ENCODE measurements at regions not wholly inside any gene's neighbourhood (a gene's known extent, or its start where the extent isn't known, plus 50 kb on each side); places are given as distances from the start of the nearest gene placed in this dataset.

DNA sequence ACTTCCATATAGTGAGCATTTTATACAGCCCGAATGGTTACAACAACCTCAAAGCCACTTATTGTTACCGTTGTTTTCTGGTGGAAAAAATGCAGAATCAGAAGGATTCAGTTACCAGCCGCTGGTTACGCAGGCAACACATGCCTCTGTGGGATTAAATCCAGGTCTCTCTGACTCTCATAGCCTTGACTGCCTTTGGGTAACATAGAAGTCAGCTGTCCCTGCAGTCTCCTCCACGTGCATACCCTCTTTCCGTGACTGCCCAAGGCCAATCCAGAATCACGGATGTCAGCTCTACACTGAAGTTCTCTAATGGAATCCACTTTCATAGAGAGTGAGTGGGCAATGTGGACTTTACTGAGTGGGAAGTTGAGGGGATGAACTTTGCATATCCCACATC, 189.5 kb upstream of the DNAJC19 start:
- TF ChIP-seq, protein P1, sequence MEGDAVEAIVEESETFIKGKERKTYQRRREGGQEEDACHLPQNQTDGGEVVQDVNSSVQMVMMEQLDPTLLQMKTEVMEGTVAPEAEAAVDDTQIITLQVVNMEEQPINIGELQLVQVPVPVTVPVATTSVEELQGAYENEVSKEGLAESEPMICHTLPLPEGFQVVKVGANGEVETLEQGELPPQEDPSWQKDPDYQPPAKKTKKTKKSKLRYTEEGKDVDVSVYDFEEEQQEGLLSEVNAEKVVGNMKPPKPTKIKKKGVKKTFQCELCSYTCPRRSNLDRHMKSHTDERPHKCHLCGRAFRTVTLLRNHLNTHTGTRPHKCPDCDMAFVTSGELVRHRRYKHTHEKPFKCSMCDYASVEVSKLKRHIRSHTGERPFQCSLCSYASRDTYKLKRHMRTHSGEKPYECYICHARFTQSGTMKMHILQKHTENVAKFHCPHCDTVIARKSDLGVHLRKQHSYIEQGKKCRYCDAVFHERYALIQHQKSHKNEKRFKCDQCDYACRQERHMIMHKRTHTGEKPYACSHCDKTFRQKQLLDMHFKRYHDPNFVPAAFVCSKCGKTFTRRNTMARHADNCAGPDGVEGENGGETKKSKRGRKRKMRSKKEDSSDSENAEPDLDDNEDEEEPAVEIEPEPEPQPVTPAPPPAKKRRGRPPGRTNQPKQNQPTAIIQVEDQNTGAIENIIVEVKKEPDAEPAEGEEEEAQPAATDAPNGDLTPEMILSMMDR (IDR thresholded peaks at IDR 0.05) = no peak
- no peak for TF ChIP-seq POLR2A (IDR thresholded peaks at IDR 0.05)

Data from body of pancreas (tissue), 4 donors.